ENCODE measurements at regions not wholly inside any gene's neighbourhood (a gene's known extent, or its start where the extent isn't known, plus 50 kb on each side); places are given as distances from the start of the nearest gene placed in this dataset.

DNA sequence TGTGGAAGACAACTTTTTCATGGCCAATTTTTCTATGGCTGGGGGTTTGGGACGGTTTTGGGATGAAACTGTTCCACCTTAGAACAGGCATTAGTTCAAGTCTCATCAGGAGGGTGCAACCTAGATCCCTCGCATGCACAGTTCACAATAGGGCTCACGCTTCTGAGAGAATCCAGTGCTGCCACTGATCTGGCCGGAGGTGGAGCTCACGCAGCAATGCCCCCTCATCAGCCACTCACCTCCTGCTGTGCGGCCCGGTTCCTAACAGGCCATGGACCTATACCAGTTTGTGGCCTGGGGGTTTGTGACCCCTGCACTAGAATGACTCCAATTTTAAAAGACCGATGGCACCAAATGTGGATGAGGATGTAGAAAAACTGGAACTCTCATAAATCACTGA lies 127.2 kb upstream of the IER5L start:
- Histone ChIP-seq H4K5ac (ENCODE audit: insufficient read length, low read depth, low read length) (no peak overlapping the region), H3K14ac (ENCODE audit: insufficient read length) (no peak overlapping the region), H3K56ac (replicated peaks; ENCODE audit: insufficient read length, low read depth, low read length) (no peak overlapping the region), H3K4me2 (ENCODE audit: insufficient read depth in 1 of 2, low read depth in 2 of 2, low read length in 2 of 2) (no peak overlapping the region), H3K23ac (ENCODE audit: insufficient read length) (no peak overlapping the region), H2BK20ac (ENCODE audit: low read length) (no peak overlapping the region), H2AK5ac (ENCODE audit: low read depth, low read length) (no peak overlapping the region), H2AFZ (ENCODE audit: low read length) (no peak overlapping the region), H3K23me2 (ENCODE audit: low read depth, low read length) (no peaks in the 10 kb centered on the region), H4K8ac (ENCODE audit: extremely low read depth, insufficient read depth, low read length) (no peak overlapping the region), H3K79me2 (ENCODE audit: control insufficient read depth in 1 of 2, insufficient read depth in 2 of 2, low read length in 2 of 2) (no peaks in the 10 kb centered on the region), H2BK12ac (ENCODE audit: low read depth, low read length) (no peak overlapping the region), H3K9me3 (ENCODE audit: insufficient read depth in 2 of 2, low read depth in 1 of 2, low read length in 1 of 2) (peaks cover 4 to 8% of the 10 kb centered on the region in 2 experiments; a peak in 2 of 4 replicates), H3K27me3 (replicated peaks in 1 of 4; ENCODE audit: control insufficient read depth in 3 of 4, extremely low read depth in 1 of 4, insufficient read depth in 3 of 4, low read length in 3 of 4) (no peaks in the 10 kb centered on the region; a peak in 1 of 7 replicates), H3K18ac (ENCODE audit: extremely low read depth, low read length) (no peak overlapping the region), H3K4me3 (ENCODE audit: extremely low read depth in 1 of 4, insufficient read depth in 2 of 4, low read depth in 3 of 4, low read length in 4 of 4) (no peak overlapping the region), H4K20me1 (replicated peaks in 1 of 2; ENCODE audit: control insufficient read depth in 1 of 2, insufficient read depth in 2 of 2, low read length in 2 of 2) (no peaks in the 10 kb centered on the region), H2BK5ac (ENCODE audit: low read depth, low read length) (no peak overlapping the region), H3K4me1 (replicated peaks in 1 of 4; ENCODE audit: control insufficient read depth in 3 of 4, insufficient read depth in 4 of 4, low read length in 3 of 4) (no peaks in the 10 kb centered on the region; a peak in 1 of 7 replicates), H2BK15ac (ENCODE audit: low read length) (no peak overlapping the region), H4K91ac (replicated peaks; ENCODE audit: insufficient read length, low read length) (no peak overlapping the region), H2BK120ac (replicated peaks; ENCODE audit: low read depth, low read length) (no peak overlapping the region), H3K36me3 (ENCODE audit: control insufficient read depth in 2 of 4, insufficient read depth in 4 of 4, low read length in 3 of 4) (no peaks in the 10 kb centered on the region), H3K4ac (replicated peaks; ENCODE audit: insufficient read length, low read depth, low read length) (no peak overlapping the region), H3K9ac (replicated peaks in 1 of 4; ENCODE audit: extremely low read depth in 1 of 4, low read depth in 3 of 4, low read length in 3 of 4) (no peak overlapping the region), H3K27ac (ENCODE audit: low read depth, low read length) (no peak overlapping the region), H3K79me1 (ENCODE audit: low read depth, low read length) (no peaks in the 10 kb centered on the region)
- DNase-seq (ENCODE audit: low read depth in 1 of 2, low spot score in 2 of 2) (no peak), FAIRE-seq (no peak)
- ChIA-PET POLR2A (ENCODE audit: partially characterized antibody) (interaction anchor here (0.6 to 1.0 kb wide), 3 partner anchors 11 to 129 kb away, joined by 3 to 4 read pairs (median 3); no protein-coding TSS in a partner anchor), CTCF (ENCODE audit: partially characterized antibody) (interaction anchor here (1.0 to 1.1 kb wide), 2 partner anchors 82 to 122 kb away, joined by 3 to 4 read pairs; no protein-coding TSS in a partner anchor)
- WGBS, 2 experiments (ENCODE audit: extremely low coverage in 1 of 2, insufficient coverage in 1 of 2, insufficient read length in 1 of 2, insufficient replicate concordance in 2 of 2, low coverage in 1 of 2, low lambda C conversion rate in 2 of 2, missing lambda C conversion rate in 1 of 2), result 81% methylated on average over 8 of the region's 8 CpGs; no CpG with 5 or more reads in 1 of the 2 experiments
- TF ChIP-seq KDM4A (IDR thresholded peaks at IDR 0.05; ENCODE audit: low read depth, low read length, severe bottlenecking) (no peak), BACH1 (IDR thresholded peaks at IDR 0.05; ENCODE audit: low read length) (no peak), CHD2 (IDR thresholded peaks at IDR 0.05; ENCODE audit: low read length) (no peak), KDM1A (IDR thresholded peaks at IDR 0.05; ENCODE audit: borderline replicate concordance, low read length) (no peak), POU5F1 (IDR thresholded peaks at IDR 0.05; ENCODE audit: low read depth, low read length) (no peak), CHD1 (IDR thresholded peaks at IDR 0.05; ENCODE audit: low read depth, low read length) (no peak), FOSL1 (IDR thresholded peaks at IDR 0.05; ENCODE audit: insufficient read depth, low read depth, low read length) (no peak), SIX5 (IDR thresholded peaks at IDR 0.05; ENCODE audit: low read depth, low read length) (no peak), SIN3A (conservative IDR thresholded peaks at IDR 0.05 in 1 of 2, IDR thresholded peaks at IDR 0.05 in 1 of 2; ENCODE audit: low read depth in 1 of 2, low read length in 2 of 2) (no peak), EP300 (IDR thresholded peaks at IDR 0.05; ENCODE audit: borderline replicate concordance in 1 of 2, low read depth in 2 of 2, low read length in 2 of 2) (no peak), SP1 (IDR thresholded peaks at IDR 0.05; ENCODE audit: low read depth, low read length) (no peak)
- TF ChIP-seq, protein P1, sequence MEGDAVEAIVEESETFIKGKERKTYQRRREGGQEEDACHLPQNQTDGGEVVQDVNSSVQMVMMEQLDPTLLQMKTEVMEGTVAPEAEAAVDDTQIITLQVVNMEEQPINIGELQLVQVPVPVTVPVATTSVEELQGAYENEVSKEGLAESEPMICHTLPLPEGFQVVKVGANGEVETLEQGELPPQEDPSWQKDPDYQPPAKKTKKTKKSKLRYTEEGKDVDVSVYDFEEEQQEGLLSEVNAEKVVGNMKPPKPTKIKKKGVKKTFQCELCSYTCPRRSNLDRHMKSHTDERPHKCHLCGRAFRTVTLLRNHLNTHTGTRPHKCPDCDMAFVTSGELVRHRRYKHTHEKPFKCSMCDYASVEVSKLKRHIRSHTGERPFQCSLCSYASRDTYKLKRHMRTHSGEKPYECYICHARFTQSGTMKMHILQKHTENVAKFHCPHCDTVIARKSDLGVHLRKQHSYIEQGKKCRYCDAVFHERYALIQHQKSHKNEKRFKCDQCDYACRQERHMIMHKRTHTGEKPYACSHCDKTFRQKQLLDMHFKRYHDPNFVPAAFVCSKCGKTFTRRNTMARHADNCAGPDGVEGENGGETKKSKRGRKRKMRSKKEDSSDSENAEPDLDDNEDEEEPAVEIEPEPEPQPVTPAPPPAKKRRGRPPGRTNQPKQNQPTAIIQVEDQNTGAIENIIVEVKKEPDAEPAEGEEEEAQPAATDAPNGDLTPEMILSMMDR (IDR thresholded peaks at IDR 0.05; ENCODE audit: control extremely low read depth in 1 of 3, insufficient read depth in 1 of 3, low read depth in 1 of 3, low read length in 3 of 3), result no peak
